VCaP (cell line): ENCODE measurements at regions not wholly inside any gene's neighbourhood (a gene's known extent, or its start where the extent isn't known, plus 50 kb on each side); places are given as distances from the start of the nearest gene placed in this dataset.

Experiments used
- H3K27ac ChIP-seq: fragments of 450-650 bp; 2 replicates; pipeline ENCODE4 v1.5.1; 2017
- TF ChIP-seq, protein P1 (sequence below): fragments of 450-650 bp; conservative IDR thresholded peaks from 2 replicates; pipeline ENCODE4 v1.5.1; 2017; ENCODE audit warnings: mild to moderate bottlenecking, moderate library complexity

DNA sequence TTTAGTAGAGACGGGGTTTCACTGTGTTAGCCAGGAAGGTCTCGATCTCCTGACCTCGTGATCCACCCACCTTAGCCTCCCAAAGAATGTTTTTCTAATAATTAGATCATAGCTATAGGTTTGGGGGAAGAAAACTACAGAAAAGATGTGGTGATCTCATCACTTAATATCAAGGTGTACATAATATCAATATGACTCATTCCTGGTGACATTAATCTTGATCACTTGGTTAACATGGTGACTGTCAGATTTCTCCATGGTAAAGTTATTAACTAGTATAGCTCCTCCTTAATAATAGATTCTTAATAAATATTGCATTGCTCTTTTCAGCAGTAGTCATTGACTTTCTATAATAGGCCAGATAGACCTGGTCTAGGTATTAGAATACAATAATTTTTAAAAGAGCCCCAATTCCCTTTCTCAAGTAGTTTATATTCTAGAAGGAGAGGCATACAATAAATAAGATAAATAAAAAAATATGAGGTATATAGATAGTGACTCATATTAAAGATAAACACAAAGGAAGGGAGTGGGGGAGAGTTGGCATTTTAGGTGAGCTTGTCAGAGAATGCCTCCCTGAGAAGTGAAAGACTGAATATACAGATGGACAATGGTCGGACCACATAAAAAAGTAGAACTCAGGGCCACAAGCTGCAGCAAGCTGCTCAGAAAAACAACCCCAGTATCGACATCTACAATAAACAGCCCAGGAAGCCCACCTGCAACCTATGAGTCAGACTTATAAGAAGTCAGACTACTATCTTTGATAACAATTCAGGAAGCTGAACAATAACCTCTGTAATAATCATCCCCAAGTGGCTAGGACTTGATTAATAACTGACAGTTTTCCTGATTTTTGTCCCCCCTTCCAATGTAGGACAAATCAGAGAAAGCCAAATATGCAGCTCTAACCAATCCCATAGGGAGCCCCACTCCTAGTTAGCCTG is 210.8 kb downstream of the RFC3 start:
- TF ChIP-seq, protein P1, sequence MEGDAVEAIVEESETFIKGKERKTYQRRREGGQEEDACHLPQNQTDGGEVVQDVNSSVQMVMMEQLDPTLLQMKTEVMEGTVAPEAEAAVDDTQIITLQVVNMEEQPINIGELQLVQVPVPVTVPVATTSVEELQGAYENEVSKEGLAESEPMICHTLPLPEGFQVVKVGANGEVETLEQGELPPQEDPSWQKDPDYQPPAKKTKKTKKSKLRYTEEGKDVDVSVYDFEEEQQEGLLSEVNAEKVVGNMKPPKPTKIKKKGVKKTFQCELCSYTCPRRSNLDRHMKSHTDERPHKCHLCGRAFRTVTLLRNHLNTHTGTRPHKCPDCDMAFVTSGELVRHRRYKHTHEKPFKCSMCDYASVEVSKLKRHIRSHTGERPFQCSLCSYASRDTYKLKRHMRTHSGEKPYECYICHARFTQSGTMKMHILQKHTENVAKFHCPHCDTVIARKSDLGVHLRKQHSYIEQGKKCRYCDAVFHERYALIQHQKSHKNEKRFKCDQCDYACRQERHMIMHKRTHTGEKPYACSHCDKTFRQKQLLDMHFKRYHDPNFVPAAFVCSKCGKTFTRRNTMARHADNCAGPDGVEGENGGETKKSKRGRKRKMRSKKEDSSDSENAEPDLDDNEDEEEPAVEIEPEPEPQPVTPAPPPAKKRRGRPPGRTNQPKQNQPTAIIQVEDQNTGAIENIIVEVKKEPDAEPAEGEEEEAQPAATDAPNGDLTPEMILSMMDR, result no peak
- no peak overlapping the region for H3K27ac ChIP-seq

DNA sequence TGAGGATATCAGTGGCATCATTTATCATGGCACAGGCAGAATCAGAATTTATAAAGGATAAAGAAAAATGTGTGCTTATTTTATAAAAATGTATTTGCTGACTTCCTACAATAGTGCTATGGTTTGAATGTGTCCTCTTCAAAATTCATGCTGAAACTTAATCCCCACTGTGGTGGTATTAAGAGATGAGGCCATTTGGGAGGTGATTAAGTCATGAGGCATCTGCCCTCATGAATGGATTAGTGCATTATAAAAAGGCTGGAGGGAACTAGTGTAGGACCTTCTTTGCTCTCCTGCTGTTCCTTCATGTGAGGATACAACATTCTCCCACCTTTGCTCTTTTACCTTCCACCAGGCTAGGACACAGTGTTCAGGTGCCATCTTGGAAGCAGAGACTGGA is 212.8 kb downstream of the RFC3 start:
- TF ChIP-seq, protein P1, result no peak

DNA sequence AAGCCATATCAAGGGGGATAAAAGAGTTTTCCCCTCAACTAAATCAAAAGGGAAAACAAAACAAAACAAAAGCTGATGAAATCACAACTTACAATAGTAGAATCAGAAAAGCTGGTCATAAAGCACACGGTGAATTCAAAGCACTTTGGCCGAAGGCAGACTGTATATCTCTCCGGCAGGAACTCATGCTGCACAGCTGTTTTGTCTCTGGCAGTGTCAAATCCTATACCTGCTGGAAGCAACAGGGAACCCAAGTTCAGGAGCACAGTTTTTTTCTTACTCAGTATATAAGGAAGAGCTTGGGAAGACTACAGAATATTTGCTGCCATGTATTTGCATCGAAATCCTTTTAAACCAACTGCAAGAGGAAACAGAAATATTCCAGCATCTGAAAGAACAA is 213.7 kb downstream of the RFC3 start:
- TF ChIP-seq, protein P1, result no peak
- no peak overlapping the region for H3K27ac ChIP-seq

More for the DNA sequence above, 212.8 kb downstream of the RFC3 start:
- H3K27ac ChIP-seq, result no peak overlapping the region

DNA sequence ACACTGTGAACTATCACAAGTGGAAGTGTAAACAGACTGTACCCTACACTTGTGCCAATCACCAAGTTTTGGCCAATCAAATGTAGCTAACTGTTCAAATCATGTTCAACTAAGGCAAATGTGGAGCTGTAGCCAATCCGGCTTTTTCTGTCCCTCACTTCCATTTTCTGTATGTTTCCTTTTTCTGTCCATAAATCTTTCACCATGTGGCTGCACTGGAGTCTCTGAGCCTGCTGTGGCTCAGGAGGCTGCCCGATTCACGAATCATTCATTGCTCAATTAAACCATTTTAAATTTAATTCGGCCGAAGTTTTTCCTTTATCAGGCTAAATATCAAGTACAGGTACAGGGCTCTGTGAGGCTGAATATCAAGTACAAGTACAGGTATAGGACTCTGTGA is 216.5 kb downstream of the RFC3 start:
- TF ChIP-seq, protein P1, result no peak
- H3K27ac ChIP-seq, result no peak overlapping the region

DNA sequence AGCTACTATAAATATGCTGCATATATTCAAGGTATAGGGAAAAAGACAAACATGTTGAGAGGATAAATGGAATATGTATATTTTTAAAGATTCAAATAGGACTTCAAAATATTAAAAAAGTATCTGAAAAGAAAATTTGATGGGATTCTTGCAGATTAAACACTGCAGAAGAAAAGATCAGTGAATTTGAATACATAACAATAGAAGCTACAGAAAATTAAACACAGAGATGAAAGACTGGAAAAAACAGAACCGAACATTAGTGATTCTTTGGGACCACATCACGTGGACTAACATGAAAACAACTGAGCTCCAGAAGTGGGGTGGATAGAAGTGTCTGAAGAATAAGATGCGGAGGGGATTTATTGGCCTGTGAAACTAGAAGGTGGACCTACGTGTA is 217.2 kb downstream of the RFC3 start:
- TF ChIP-seq, protein P1, result no peak
- H3K27ac ChIP-seq, result peak overlapping the region; percentile 67

DNA sequence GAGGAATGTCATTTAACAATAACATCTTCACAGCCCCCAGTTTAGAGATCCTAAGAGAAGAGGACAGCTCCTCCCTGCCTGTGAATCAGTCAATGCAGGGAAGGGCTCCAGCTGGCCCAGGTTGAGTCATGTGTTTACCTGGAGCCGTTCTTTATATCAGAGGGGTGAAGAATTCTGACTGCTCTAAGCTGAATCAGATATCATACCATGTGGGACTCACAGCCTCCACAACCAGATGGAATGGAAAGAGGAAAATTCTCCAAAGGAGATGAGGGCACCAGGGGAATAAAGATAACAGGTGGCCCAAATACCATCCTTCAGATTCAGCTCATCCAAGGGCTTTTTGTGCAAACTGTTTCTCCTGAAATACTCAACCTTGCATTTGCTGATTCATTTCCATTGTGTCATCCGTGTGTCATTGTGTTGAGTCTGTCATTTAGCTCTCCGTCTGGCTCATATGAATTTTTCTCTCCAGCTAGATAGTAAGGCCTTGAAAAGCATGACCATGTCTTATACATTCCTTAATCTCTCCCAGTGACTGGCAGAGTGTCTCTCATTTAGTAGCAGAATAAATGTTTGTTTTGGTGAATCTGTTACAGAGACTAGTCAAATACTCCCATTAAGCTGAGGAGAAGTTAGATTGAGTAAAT is 217.9 kb downstream of the RFC3 start:
- TF ChIP-seq, protein P1, result no peak
- H3K27ac ChIP-seq, result peak overlapping the region; percentile 67
